NCI-H2081 treated with DMSO at 0.1 percent for 48 hours (cell line): ENCODE measurements at regions not wholly inside any gene's neighbourhood (a gene's known extent, or its start where the extent isn't known, plus 50 kb on each side); places are given as distances from the start of the nearest gene placed in this dataset.
"Not testable (repeated sequence)": the region's sequence is repeated elsewhere in the genome, so short reads cannot be mapped to it uniquely, and the experiment has no call there.

Experiments used
- DNase-seq: peaks from one replicate; lab custom pipeline; 2025; lab: John Stamatoyannopoulos, UW

- DNase-seq: no peak
Measured at GRCh38 chr13:62176051-62176450, 760.4 kb upstream of the PCDH20 start.

GRCh38 chr13:62173958-62174357 lies 758.3 kb upstream of the PCDH20 start:
- DNase-seq: no peak

GRCh38 chr13:62171697-62172096 lies 756.0 kb upstream of the PCDH20 start:
- DNase-seq: no peak

- no peak for DNase-seq
Measured at GRCh38 chr13:62168891-62169290, 753.2 kb upstream of the PCDH20 start.

GRCh38 chr13:62167650-62168172 lies 752.1 kb upstream of the PCDH20 start:
- no peak for DNase-seq

- DNase-seq: no peak
Measured at GRCh38 chr13:62162860-62163259, 747.2 kb upstream of the PCDH20 start.

GRCh38 chr13:62158520-62158919 lies 742.9 kb upstream of the PCDH20 start:
- DNase-seq: no peak

- not testable (repeated sequence) for DNase-seq
Measured at GRCh38 chr13:62151724-62152123, 736.1 kb upstream of the PCDH20 start.

GRCh38 chr13:62142048-62142447 lies 726.4 kb upstream of the PCDH20 start:
- DNase-seq: no peak

GRCh38 chr13:62139597-62139996 lies 723.9 kb upstream of the PCDH20 start:
- no peak for DNase-seq

- no peak for DNase-seq
Measured at GRCh38 chr13:62137629-62138405, 722.2 kb upstream of the PCDH20 start.

GRCh38 chr13:62131604-62132003 lies 716.0 kb upstream of the PCDH20 start:
- no peak for DNase-seq

GRCh38 chr13:62130062-62130970 lies 714.7 kb upstream of the PCDH20 start:
- DNase-seq: no peak

GRCh38 chr13:62129000-62129551 lies 713.4 kb upstream of the PCDH20 start:
- DNase-seq: no peak

- no peak for DNase-seq
Measured at GRCh38 chr13:62126400-62126799, 710.8 kb upstream of the PCDH20 start.

- no peak for DNase-seq
Measured at GRCh38 chr13:62125451-62125850, 709.8 kb upstream of the PCDH20 start.

GRCh38 chr13:62123409-62123808 lies 707.8 kb upstream of the PCDH20 start:
- no peak for DNase-seq

- no peak for DNase-seq
Measured at GRCh38 chr13:62122434-62122833, 706.8 kb upstream of the PCDH20 start.

GRCh38 chr13:62119739-62120700 lies 704.4 kb upstream of the PCDH20 start:
- no peak for DNase-seq

- no peak for DNase-seq
Measured at GRCh38 chr13:62115831-62116230, 700.2 kb upstream of the PCDH20 start.

GRCh38 chr13:62113179-62113578 lies 697.5 kb upstream of the PCDH20 start:
- DNase-seq: no peak
